Testis (tissue), 2 donors: ENCODE measurements at regions not wholly inside any gene's neighbourhood (a gene's known extent, or its start where the extent isn't known, plus 50 kb on each side); places are given as distances from the start of the nearest gene placed in this dataset.
"Not testable (repeated sequence)": the region's sequence is repeated elsewhere in the genome, so short reads cannot be mapped to it uniquely, and the experiment has no call there.

ENCODE experiments used
- DNase-seq: peaks from one replicate; pipeline ENCODE4 v3.0.0-alpha.2; 2019
- H3K27ac ChIP-seq, 2 donors: fragments of 200-600 bp; sonication (generic); one replicate each; pipeline ENCODE4 v1.5.1; 2019
- H3K27me3 ChIP-seq: fragments of 200-600 bp; sonication (generic); one replicate; pipeline ENCODE4 v1.5.1; 2019
- H3K36me3 ChIP-seq: fragments of 200-600 bp; sonication (generic); one replicate; pipeline ENCODE4 v1.5.1; 2017; ENCODE audit warnings: low read depth; ENCODE audit errors: missing control alignments
- H3K4me1 ChIP-seq: fragments of 200-600 bp; sonication (generic); one replicate; pipeline ENCODE4 v1.5.1; 2019
- H3K4me3 ChIP-seq, 2 donors: fragments of 200-600 bp; sonication (generic); one replicate each; pipeline ENCODE4 v1.5.1; 2017 to 2019
- H3K9me3 ChIP-seq: fragments of 200-600 bp; sonication (generic); one replicate; pipeline ENCODE4 v1.5.1; 2017
- POLR2A ChIP-seq: fragments of 450-650 bp; IDR thresholded peaks from one replicate; pipeline ENCODE4 v1.6.1; 2017; ENCODE audit warnings: antibody characterized with exemption, mild to moderate bottlenecking, moderate library complexity
- WGBS, 2 donors: methylation state at CpG; one replicate each; pipeline ENCODE4 v1.1.5; 2018; 5-methylcytosine and 5-hydroxymethylcytosine counted together
- intact Hi-C: fragments of 100-400 bp; cut with DNase I; formaldehyde crosslinking; loops from one replicate; pipeline ENCODE4 v1.15.1; 2023; ENCODE audit warnings: low total_unique reads
- TF ChIP-seq, protein P1 (sequence below), 3 experiments: fragments of 450-650 bp in 2 of 3; fragments of 200-600 bp in 1 of 3; sonication (generic) in 1 of 3; IDR thresholded peaks; one replicate each; pipeline ENCODE4 v1.5.1; 2016 to 2019; ENCODE audit warnings: antibody characterized with exemption in 3 of 3, mild to moderate bottlenecking in 2 of 3, moderate library complexity in 1 of 3

GRCh38 chr21:25161571-25161970 is 445.7 kb downstream of the MRPL39 start:
- no peaks in the 10 kb centered on the region for H3K27me3 ChIP-seq
- DNase-seq, result no peak
- TF ChIP-seq POLR2A, result no peak
- TF ChIP-seq, protein P1, sequence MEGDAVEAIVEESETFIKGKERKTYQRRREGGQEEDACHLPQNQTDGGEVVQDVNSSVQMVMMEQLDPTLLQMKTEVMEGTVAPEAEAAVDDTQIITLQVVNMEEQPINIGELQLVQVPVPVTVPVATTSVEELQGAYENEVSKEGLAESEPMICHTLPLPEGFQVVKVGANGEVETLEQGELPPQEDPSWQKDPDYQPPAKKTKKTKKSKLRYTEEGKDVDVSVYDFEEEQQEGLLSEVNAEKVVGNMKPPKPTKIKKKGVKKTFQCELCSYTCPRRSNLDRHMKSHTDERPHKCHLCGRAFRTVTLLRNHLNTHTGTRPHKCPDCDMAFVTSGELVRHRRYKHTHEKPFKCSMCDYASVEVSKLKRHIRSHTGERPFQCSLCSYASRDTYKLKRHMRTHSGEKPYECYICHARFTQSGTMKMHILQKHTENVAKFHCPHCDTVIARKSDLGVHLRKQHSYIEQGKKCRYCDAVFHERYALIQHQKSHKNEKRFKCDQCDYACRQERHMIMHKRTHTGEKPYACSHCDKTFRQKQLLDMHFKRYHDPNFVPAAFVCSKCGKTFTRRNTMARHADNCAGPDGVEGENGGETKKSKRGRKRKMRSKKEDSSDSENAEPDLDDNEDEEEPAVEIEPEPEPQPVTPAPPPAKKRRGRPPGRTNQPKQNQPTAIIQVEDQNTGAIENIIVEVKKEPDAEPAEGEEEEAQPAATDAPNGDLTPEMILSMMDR (IDR thresholded peaks at IDR 0.05), result no peak
- WGBS, 2 donors, result 76 to 78% methylated on average over 4 of the region's 4 CpGs
- H3K36me3 ChIP-seq, result no peaks in the 10 kb centered on the region
- intact Hi-C loops, result no loop called here
- no peaks in the 10 kb centered on the region for H3K4me1 ChIP-seq
- H3K4me3 ChIP-seq, result no peak overlapping the region
- no peaks in the 10 kb centered on the region for H3K9me3 ChIP-seq
- H3K27ac ChIP-seq, result no peak overlapping the region

DNA sequence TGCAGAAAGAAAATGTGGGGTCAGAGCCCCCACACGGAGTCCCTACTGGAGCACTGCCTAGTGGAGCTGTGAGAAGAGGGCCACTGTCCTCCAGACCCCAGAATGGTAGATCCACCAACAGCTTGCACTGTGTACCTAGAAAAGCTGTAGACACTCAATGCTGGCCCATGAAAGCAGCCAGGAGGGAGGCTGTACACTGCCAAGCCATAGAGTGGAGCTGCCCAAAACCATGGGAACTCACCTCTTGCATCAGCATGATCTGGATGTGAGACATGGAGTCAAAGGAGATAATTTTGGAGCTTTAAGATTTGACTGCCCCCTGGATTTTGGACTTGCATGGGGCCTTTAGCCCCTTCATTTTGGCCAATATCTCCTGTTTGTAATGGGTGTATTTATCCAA is 452.3 kb downstream of the MRPL39 start:
- DNase-seq, H3K4me1 ChIP-seq, H3K27ac ChIP-seq, H3K9me3 ChIP-seq, H3K4me3 ChIP-seq, H3K27me3 ChIP-seq, H3K36me3 ChIP-seq, intact Hi-C loops: not testable (repeated sequence)
- 95% methylated on average over 1 of the region's 1 CpG; no CpG with 5 or more reads in 1 of the 2 donors for WGBS, 2 donors

DNA sequence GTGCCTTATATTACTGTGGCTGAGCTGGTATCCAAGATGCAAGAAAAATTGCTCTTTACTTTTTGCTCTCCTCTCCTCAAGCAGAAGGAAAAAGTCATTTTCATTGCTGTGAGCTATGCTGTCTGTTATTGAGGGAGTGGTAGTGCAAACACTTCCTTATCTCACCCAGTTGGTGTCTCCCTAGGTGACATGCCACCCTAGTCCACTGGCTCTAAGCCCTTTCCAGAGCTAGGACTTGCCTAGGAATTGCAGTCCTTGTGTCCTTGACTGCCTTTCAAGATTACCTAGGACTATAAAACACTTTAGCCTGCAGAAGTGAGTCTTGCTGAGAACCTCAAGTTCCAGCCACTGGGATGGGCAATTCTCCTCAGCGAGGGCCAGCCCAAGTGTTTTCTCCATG is 458.3 kb downstream of the MRPL39 start:
- no peak for DNase-seq
- Histone ChIP-seq H3K4me3 (no peak overlapping the region), H3K27me3 (no peaks in the 10 kb centered on the region), H3K4me1 (no peaks in the 10 kb centered on the region), H3K27ac (no peak overlapping the region), H3K36me3 (no peaks in the 10 kb centered on the region), H3K9me3 (no peaks in the 10 kb centered on the region)
- TF ChIP-seq, protein P1 (IDR thresholded peaks at IDR 0.05), result no peak
- no peak for TF ChIP-seq POLR2A
- intact Hi-C loops, result no loop called here
- 94% methylated on average over 1 of the region's 1 CpG; no CpG with 5 or more reads in 1 of the 2 donors for WGBS, 2 donors

- Histone ChIP-seq H3K27ac (no peak overlapping the region), H3K9me3 (no peaks in the 10 kb centered on the region), H3K4me3 (no peak overlapping the region), H3K27me3 (no peaks in the 10 kb centered on the region), H3K36me3 (no peaks in the 10 kb centered on the region), H3K4me1 (no peaks in the 10 kb centered on the region)
- intact Hi-C loops, result no loop called here
- TF ChIP-seq, protein P1 (IDR thresholded peaks at IDR 0.05), result no peak
- no peak for TF ChIP-seq POLR2A
- no peak for DNase-seq
- 85 to 86% methylated on average over 1 of the region's 1 CpG for WGBS, 2 donors
Measured at GRCh38 chr21:25139414-25139813, 467.9 kb downstream of the MRPL39 start.

DNA sequence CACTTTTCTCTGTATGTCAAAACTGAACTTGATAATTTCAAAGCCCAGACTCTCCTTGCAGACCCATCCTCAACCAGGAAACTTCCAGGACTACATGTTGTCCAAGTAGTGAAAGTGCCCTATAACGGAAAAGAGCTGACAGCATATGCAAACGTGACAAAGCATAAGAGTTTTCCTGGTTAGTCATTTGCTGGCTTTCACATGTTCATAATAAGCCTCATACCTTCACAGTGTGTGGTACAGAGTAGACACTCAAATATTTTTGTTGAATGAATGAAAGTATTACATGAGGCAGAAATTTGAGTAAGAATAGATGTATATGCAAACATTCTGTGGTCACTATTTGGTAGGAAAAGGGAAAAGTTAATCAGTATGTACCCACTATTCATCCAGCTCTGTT is 473.3 kb downstream of the MRPL39 start:
- no peak for TF ChIP-seq POLR2A
- TF ChIP-seq, protein P1 (IDR thresholded peaks at IDR 0.05), result no peak
- intact Hi-C loops, result no loop called here
- 82 to 85% methylated on average over 2 of the region's 2 CpGs for WGBS, 2 donors
- no peaks in the 10 kb centered on the region for H3K9me3 ChIP-seq
- H3K27me3 ChIP-seq, result no peaks in the 10 kb centered on the region
- H3K4me3 ChIP-seq, result no peak overlapping the region
- no peak for DNase-seq
- no peaks in the 10 kb centered on the region for H3K36me3 ChIP-seq
- no peak overlapping the region for H3K27ac ChIP-seq
- H3K4me1 ChIP-seq, result no peaks in the 10 kb centered on the region
